ENCODE measurements at regions not wholly inside any gene's neighbourhood (a gene's known extent, or its start where the extent isn't known, plus 50 kb on each side); places are given as distances from the start of the nearest gene placed in this dataset.
A peak's percentile ranks its signal among the peaks of the same experiment; 100 is the strongest.
"Not testable (repeated sequence)": the region's sequence is repeated elsewhere in the genome, so short reads cannot be mapped to it uniquely, and the experiment has no call there.

DNA sequence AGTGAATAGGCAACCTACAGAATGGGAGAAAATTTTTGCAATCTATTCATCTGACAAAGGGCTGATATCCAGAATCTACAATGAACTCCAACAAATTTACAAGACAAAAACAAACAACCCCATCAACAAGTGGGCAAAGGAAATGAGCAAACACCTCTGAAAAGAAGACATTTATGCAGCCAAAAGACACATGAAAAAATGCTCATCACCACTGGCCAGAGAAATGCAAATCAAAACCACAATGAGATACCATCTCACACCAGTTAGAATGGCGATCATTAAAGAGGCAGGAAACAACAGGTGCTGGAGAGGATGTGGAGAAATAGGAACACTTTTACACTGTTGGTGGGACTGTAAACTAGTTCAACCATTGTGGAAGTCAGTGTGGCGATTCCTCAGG lies 114.0 kb upstream of the ROPN1B start:
- 81 to 96% methylated on average over 1 of the region's 2 CpGs for WGBS, 2 donors
- ATAC-seq; H3K4me1 ChIP-seq; H3K9me3 ChIP-seq; H3K36me3 ChIP-seq; H3K27me3 ChIP-seq; H3K27ac ChIP-seq; H3K4me3 ChIP-seq; FAIRE-seq; intact Hi-C loops (cut with DNase I); DNase-seq: not testable (repeated sequence)

DNA sequence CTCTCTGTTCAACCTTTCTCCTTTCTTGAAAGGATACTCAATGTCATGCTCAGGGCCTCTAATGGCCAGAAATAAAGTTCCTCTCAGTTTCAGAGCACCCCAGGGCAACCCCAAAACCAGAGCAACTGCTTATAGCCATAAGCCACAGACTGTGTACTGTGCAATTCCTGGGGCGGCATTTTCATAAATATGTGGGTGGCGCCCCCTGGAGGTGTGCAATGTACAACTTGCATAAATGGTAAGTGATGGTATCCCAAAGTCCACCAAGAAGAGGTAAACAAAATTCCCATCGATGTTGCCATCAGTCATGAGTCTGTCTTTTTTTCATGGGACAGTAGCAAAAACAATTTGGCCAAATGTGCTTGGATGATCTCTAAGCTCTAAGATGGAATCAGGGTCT lies 108.4 kb upstream of the ROPN1B start:
- ATAC-seq; intact Hi-C loops (cut with DNase I); H3K4me1 ChIP-seq: not testable (repeated sequence)

DNA sequence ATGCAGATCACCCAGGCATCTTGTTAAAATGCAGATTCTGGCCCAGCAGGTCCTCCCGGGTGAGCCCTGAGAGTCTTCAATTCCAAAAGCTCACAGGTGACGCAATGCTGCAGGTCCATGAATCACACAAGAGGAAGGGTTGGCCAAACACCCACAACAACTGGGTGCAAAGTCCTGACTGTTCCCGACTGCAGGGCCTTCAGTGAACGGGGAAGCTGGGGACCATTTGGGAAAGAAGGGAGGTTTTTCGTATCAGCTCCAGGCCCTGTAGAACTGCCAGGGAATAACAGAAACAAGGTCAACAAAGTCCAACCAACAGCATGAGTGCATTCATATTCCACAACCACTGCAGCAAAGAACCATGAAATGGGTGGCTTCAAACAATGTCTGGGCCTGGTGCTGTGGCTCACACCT lies 106.1 kb upstream of the ROPN1B start:
- H3K4me1 ChIP-seq; intact Hi-C loops (cut with DNase I); H3K4me3 ChIP-seq; ATAC-seq; H3K27me3 ChIP-seq; H3K9me3 ChIP-seq; H3K27ac ChIP-seq; FAIRE-seq; H3K36me3 ChIP-seq; DNase-seq: not testable (repeated sequence)
- WGBS, 2 donors = 84 to 85% methylated on average over 4 to 5 of the region's 5 CpGs

More for the DNA sequence above, 108.4 kb upstream of the ROPN1B start:
- not testable (repeated sequence) for FAIRE-seq, H3K4me3 ChIP-seq, H3K27me3 ChIP-seq, DNase-seq, H3K27ac ChIP-seq, H3K9me3 ChIP-seq, H3K36me3 ChIP-seq
- WGBS, 2 donors = 78 to 80% methylated on average over 3 of the region's 3 CpGs

DNA sequence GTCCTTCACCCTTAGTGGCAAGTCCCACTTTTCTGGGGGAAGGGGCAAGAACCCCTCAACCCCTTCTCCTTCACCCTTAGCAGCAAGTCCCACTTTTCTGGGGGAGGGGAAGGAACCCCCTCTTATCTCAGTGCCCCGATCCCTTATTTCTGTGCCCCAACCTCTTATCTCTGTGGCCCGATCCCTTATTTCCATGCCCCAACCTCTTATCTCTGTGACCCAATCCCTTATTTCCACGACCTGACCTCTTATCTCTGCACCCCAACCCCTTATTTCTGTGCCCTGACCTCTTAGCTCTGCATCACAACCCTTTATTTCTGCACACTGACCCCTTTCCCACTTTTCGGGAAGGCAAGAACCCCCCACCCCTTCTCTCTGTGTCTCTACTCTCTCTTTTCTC lies 104.4 kb upstream of the ROPN1B start:
- ATAC-seq; intact Hi-C loops (cut with DNase I); DNase-seq; H3K4me1 ChIP-seq; H3K9me3 ChIP-seq; H3K27me3 ChIP-seq; H3K36me3 ChIP-seq; FAIRE-seq; H3K27ac ChIP-seq; H3K4me3 ChIP-seq: not testable (repeated sequence)
- 76 to 81% methylated on average over 4 of the region's 4 CpGs for WGBS, 2 donors

DNA sequence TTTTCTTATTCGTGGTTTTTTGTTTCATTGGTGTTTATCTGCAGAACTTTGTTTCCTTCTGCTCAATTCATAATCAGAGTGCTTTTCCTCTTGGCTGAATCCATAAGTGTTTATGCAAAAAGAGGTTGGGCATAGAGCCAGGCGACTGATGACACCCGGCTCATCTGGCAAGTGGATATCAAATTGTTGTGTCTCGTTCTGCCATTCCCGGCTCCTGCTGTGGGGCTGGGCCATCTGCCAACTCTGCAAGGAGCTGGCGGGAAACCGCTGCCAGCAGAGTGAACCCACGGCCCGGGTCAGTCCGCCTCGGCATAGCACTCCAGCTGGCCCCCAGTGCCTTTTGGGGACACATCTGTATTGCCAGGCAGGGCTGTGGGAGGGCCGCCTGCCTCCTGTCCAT lies 83.0 kb upstream of the ROPN1B start:
- 61 to 72% methylated on average over 12 of the region's 12 CpGs for WGBS, 2 donors
- H3K27me3 ChIP-seq; H3K4me1 ChIP-seq; H3K27ac ChIP-seq; H3K9me3 ChIP-seq; ATAC-seq; H3K4me3 ChIP-seq; FAIRE-seq; intact Hi-C loops (cut with DNase I); H3K36me3 ChIP-seq: not testable (repeated sequence)
- peak; percentile 9 to 60 (median 33) for DNase-seq

DNA sequence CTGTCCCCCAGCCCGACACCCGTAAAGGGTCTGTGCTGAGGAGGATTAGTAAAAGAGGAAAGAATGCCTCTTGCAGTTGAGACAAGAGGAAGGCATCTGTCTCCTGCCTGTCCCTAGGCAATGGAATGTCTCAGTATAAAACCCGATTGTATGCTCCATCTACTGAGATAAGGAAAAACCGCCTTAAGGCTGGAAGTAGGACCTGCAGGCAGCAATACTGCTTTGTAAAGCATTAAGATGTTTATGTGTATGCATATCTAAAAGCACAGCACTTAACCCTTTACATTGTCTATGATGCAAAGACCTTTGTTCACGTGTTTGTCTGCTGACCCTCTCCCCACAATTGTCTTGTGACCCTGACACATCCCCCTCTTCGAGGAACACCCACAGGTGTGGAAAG lies 69.8 kb upstream of the ROPN1B start:
- DNase-seq; H3K4me3 ChIP-seq; H3K4me1 ChIP-seq; ATAC-seq; H3K9me3 ChIP-seq; H3K27ac ChIP-seq; intact Hi-C loops (cut with DNase I); H3K36me3 ChIP-seq; H3K27me3 ChIP-seq; FAIRE-seq: not testable (repeated sequence)
- 83 to 86% methylated on average over 6 of the region's 6 CpGs for WGBS, 2 donors

DNA sequence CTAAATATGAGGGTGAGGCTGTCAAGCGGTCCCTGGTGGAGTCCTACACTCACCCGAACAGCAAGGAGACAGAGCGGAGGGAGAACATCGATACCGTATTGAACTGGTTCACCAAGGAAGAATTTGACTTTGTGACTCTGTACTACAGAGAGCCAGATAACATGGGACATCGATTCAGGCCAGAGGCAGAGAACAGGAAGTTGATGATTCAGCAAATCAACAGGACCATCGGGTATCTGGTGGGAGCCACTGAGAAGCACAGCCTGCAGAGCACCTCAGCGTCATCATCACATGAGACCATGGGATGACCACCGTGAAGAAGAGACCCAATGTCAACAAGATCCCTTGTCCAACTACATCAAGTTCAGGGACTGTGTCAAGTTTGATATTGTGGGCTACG lies 67.5 kb upstream of the ROPN1B start:
- H3K36me3 ChIP-seq; ATAC-seq; intact Hi-C loops (cut with DNase I); H3K9me3 ChIP-seq; H3K27ac ChIP-seq; DNase-seq; H3K27me3 ChIP-seq; H3K4me1 ChIP-seq; FAIRE-seq; H3K4me3 ChIP-seq: not testable (repeated sequence)
- 92 to 97% methylated on average over 10 of the region's 10 CpGs for WGBS, 2 donors

DNA sequence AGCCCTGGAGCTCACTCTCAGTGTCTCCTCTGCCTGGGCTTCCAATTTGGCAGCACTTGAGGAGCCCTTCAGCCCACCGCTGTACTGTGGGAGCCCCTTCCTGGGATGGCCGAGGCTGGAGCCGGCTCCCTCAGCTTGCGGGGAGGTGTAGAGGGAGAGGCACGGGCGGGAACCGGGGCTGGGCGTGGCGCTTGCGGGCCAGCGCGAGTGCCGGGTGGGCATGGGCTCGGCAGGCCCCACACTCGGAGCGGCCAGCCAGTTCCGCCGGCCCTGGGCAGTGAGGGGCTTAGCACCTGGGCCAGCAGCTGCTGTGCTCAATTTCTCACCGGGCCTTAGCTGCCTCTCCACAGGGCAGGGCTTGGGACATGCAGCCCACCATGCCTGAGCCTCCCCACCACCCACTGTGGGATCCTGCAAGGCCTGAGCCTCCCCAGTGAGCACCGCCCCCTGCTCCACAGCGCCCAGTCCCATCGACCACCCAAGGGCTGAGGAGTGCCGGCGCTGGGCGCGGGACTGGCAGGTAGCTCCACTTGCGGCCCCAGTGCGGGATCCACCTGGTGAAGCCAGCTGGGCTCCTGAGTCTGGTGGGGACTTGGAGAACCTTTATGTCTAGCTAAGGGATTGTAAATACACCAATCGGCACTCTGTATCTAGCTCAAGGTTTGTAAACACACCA lies 65.1 kb upstream of the ROPN1B start:
- H3K4me3 ChIP-seq; H3K4me1 ChIP-seq; intact Hi-C loops (cut with DNase I); ATAC-seq; H3K27me3 ChIP-seq; H3K36me3 ChIP-seq; FAIRE-seq; H3K9me3 ChIP-seq; H3K27ac ChIP-seq: not testable (repeated sequence)
- 96 to 98% methylated on average over 28 to 29 of the region's 29 CpGs for WGBS, 2 donors
- DNase-seq = peak in 1 of 6 donors; percentile 65

DNA sequence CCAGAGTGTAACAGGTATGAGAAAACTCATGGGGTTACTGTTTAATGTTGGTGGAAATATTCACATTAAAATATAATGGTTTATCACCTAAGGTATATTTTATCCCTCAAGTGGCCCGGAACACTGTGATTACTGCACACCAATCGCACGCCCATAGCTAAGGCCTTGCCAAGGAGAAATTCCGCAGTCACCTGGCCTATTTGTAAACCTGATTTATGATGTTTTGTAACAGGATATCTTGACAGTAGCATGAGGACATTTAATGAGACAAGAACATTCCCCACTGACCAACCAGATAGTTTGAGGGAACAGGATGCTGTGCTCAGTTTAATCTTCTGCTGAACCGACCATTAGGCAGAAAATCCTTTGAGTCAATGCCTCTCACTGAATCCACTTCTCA lies 61.7 kb upstream of the ROPN1B start:
- H3K4me1 ChIP-seq; FAIRE-seq; intact Hi-C loops (cut with DNase I): not testable (repeated sequence)

DNA sequence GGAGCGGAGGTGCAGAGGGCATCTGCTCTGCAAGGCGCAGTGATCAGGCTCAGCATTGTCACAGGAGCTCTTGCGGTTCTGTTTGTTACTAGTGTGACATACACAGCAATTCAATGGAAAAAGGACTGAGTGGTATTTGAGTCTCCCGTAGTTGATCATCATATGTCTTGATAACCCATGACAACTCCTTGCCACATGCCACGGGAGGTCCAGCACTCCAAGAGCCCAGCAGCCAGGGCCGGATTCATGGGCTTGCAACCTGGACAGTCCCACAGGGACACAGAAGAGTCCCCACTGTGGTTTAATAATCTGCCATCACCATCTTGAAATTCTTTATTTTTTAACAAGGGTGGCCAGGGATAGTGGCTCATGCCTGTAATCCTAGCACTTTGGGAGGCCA lies 58.1 kb upstream of the ROPN1B start:
- H3K36me3 ChIP-seq; H3K9me3 ChIP-seq; H3K4me1 ChIP-seq; FAIRE-seq; intact Hi-C loops (cut with DNase I); H3K27ac ChIP-seq; H3K4me3 ChIP-seq; DNase-seq; H3K27me3 ChIP-seq; ATAC-seq: not testable (repeated sequence)
- WGBS, 2 donors = 90 to 92% methylated on average over 6 of the region's 6 CpGs

More for the DNA sequence above, 61.7 kb upstream of the ROPN1B start:
- H3K36me3 ChIP-seq, H3K27me3 ChIP-seq, ATAC-seq, H3K4me3 ChIP-seq, H3K27ac ChIP-seq, DNase-seq, H3K9me3 ChIP-seq: not testable (repeated sequence)
- 84 to 89% methylated on average over 5 of the region's 5 CpGs for WGBS, 2 donors

DNA sequence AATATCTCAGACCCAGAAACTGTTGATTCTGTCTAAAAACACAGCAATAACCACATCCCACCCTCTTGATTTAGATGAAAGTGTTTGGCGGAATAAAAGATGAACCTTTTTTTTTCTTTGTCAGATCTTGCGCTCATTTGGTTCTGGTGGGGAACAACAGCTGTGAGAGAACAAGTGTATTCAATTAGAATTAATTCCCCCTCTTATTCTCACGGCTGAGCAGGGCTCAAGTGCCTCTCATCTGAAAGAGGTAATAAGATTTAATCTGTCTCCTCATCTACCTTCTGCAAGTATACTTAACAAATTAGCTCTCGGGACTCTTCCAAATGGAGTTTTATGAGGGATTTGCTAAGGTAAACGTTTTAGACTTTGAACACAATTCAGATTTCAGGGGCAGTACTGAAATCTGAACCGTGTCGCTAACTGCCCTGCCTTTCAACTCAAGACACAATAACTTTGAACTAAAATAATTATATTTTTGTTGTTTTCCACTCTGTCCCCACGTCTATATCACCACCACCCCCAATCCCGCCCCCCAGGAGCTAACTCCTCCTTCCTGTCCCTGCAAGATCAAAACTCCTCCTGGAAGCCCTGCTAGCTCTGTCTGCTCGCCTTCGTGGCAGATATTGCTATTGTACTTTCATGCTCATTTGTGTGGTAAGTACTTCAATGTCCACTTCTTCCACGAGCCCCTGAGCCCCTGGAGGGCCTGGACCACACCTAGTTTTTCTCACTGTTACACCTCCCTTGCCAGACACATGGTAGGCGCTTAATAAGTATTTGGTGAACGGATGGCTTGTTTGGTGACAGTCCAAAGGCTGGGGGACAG lies 54.2 kb upstream of the ROPN1B start:
- not testable (repeated sequence) for FAIRE-seq

DNA sequence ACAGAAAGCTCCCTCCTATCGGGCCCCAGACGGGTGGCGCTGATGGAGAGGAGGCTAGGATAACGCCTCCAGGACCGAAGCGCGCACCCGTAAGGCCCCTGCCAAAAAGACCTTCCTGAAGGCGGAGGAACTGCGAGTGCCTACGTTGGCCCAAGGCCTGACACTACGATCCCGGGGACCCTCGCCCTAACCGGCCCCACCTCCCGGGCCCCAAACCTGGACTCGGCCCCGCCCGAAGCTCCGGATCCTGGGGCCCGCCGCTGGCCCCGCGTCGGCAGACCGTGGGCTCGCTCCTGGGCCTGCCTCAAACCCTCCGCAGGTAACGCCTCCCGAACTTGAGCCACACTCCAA lies 53.6 kb upstream of the ROPN1B start:
- H3K9me3 ChIP-seq; intact Hi-C loops (cut with DNase I); H3K36me3 ChIP-seq; ATAC-seq; H3K4me1 ChIP-seq; FAIRE-seq; H3K27me3 ChIP-seq: not testable (repeated sequence)
- DNase-seq = peak in 3 of 6 donors; percentile 72 to 86 (median 77)
- Histone ChIP-seq H3K27ac (peak overlapping the region; percentile 59 to 81 (median 69)), H3K4me3 (peak overlapping the region; percentile 37 to 75 (median 47))
- 0% methylated on average over 26 to 30 of the region's 30 CpGs for WGBS, 2 donors

More for the DNA sequence above, 54.2 kb upstream of the ROPN1B start:
- H3K27me3 ChIP-seq; H3K4me1 ChIP-seq; H3K36me3 ChIP-seq; ATAC-seq; H3K9me3 ChIP-seq; DNase-seq; intact Hi-C loops (cut with DNase I): not testable (repeated sequence)
- peak overlapping the region; percentile 37 to 75 (median 47) for H3K4me3 ChIP-seq
- peak overlapping the region; percentile 59 to 81 (median 69) for H3K27ac ChIP-seq
- 22 to 23% methylated on average over 14 of the region's 14 CpGs for WGBS, 2 donors

Data from pancreas (tissue), 10 donors.